ENCODE measurements at regions not wholly inside any gene's neighbourhood (a gene's known extent, or its start where the extent isn't known, plus 50 kb on each side); places are given as distances from the start of the nearest gene placed in this dataset.

DNA sequence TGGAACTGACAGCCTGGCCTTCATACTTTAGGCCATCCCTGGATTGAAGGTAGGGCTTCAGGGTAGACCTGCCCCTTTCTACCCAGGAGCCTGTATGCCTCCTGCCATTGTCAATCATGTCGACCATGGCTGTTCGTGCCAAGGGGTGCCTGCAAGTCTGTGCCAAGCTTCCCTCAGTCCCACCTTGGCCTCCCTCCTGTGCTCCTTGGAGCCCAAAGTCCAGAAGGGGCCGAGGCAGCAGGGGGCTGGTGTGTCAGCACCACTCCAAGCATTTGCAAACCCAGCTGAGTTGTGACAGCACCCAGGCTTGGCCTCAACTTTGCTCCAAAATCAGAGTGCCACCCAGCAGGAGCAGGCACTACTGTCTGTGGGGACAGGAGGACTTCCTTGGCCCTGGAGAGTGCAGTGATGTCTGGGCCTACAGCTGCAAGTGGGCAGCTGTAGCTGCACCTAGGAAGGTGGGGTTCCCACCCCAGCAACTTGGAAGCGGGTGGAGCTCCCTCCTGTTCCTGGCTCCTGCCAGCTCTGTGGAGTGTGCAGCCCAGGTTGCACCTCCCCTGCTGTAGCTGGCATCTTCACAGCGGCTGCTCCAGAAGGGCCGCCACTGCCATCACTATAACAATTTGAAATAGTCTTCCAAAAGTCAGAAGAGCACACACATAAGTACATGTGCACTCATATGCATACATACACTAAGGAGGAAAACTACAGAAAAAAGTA, 1719.3 kb downstream of the HACE1 start:
- ATAC-seq (no peak), DNase-seq (no peak)
- TF ChIP-seq CTCF (IDR thresholded peaks at IDR 0.05): no peak
- intact Hi-C loops (cut with DNase I, micrococcal nuclease): no loop called here
- Histone ChIP-seq H3K9me3 (no peaks in the 10 kb centered on the region), H3K4me3 (no peak overlapping the region), H3K36me3 (ENCODE audit: low read depth) (no peaks in the 10 kb centered on the region), H3K4me1 (ENCODE audit: low read depth) (no peaks in the 10 kb centered on the region)

- Histone ChIP-seq H3K4me1 (ENCODE audit: low read depth) (no peaks in the 10 kb centered on the region), H3K36me3 (ENCODE audit: low read depth) (no peaks in the 10 kb centered on the region), H3K9me3 (no peaks in the 10 kb centered on the region), H3K4me3 (no peak overlapping the region)
- ATAC-seq (no peak), DNase-seq (no peak)
- intact Hi-C loops (cut with DNase I, micrococcal nuclease): no loop called here
- TF ChIP-seq CTCF (IDR thresholded peaks at IDR 0.05): no peak
These were observed 1720.3 kb downstream of the HACE1 start for GRCh38 chr6:103139377-103139776.

- no peaks in the 10 kb centered on the region for H3K36me3 ChIP-seq (ENCODE audit: low read depth)
These were observed 1731.0 kb downstream of the GRIK2 start for GRCh38 chr6:103124471-103124870.

GRCh38 chr6:103122766-103123601, 1729.5 kb downstream of the GRIK2 start:
- peak; percentile 46 for ATAC-seq
- no peaks in the 10 kb centered on the region for H3K9me3 ChIP-seq
- H3K4me3 ChIP-seq: no peak overlapping the region
- peak in 2 of 3 donors; percentile 37 to 74 for DNase-seq
- H3K36me3 ChIP-seq (ENCODE audit: low read depth): no peaks in the 10 kb centered on the region
- intact Hi-C loops (cut with DNase I, micrococcal nuclease): no loop called here
- no peaks in the 10 kb centered on the region for H3K4me1 ChIP-seq (ENCODE audit: low read depth)
- TF ChIP-seq CTCF (IDR thresholded peaks at IDR 0.05): no peak

More at GRCh38 chr6:103124471-103124870, 1731.0 kb downstream of the GRIK2 start:
- Histone ChIP-seq H3K9me3 (no peaks in the 10 kb centered on the region), H3K4me1 (ENCODE audit: low read depth) (no peaks in the 10 kb centered on the region), H3K4me3 (no peak overlapping the region)
- intact Hi-C loops (cut with DNase I, micrococcal nuclease): no loop called here
- no peak for ATAC-seq
- DNase-seq: no peak
- no peak for TF ChIP-seq CTCF (IDR thresholded peaks at IDR 0.05)

- Histone ChIP-seq H3K36me3 (ENCODE audit: low read depth) (no peaks in the 10 kb centered on the region), H3K9me3 (no peaks in the 10 kb centered on the region), H3K4me1 (ENCODE audit: low read depth) (no peaks in the 10 kb centered on the region), H3K4me3 (no peak overlapping the region)
- DNase-seq (no peak), ATAC-seq (no peak)
- TF ChIP-seq CTCF (IDR thresholded peaks at IDR 0.05): no peak
- intact Hi-C loops (cut with DNase I, micrococcal nuclease): no loop called here
These were observed 1725.5 kb downstream of the GRIK2 start for GRCh38 chr6:103119056-103119455.

Data from mucosa of descending colon (tissue), 3 donors.